ENCODE measurements at regions not wholly inside any gene's neighbourhood (a gene's known extent, or its start where the extent isn't known, plus 50 kb on each side); places are given as distances from the start of the nearest gene placed in this dataset.
"Not testable (repeated sequence)": the region's sequence is repeated elsewhere in the genome, so short reads cannot be mapped to it uniquely, and the experiment has no call there.

DNA sequence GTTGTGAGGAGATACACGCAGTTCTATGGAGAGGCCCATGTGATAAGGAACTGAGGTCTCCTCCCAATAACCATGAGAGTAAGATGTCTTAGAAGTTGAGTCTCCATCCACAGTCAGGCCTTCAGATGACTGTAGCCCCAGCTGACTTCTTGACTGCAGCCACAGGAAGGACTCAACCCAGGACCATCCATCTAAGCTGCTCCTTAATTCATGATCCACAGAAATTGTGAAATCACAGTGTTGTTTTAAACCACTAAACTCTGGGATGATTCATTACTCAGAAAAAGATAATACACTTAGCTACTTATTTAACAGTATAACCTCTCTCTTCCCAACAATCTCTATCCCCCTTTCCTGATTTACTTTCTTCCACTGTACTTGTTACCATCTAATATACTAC is 173.3 kb downstream of the ALDH1A2 start:
- no peaks in the 10 kb centered on the region for H3K79me2 ChIP-seq (ENCODE audit: insufficient read depth, low read length)
- no peaks in the 10 kb centered on the region for H3K36me3 ChIP-seq (ENCODE audit: insufficient read depth, low read length)
- TF ChIP-seq, protein P1, sequence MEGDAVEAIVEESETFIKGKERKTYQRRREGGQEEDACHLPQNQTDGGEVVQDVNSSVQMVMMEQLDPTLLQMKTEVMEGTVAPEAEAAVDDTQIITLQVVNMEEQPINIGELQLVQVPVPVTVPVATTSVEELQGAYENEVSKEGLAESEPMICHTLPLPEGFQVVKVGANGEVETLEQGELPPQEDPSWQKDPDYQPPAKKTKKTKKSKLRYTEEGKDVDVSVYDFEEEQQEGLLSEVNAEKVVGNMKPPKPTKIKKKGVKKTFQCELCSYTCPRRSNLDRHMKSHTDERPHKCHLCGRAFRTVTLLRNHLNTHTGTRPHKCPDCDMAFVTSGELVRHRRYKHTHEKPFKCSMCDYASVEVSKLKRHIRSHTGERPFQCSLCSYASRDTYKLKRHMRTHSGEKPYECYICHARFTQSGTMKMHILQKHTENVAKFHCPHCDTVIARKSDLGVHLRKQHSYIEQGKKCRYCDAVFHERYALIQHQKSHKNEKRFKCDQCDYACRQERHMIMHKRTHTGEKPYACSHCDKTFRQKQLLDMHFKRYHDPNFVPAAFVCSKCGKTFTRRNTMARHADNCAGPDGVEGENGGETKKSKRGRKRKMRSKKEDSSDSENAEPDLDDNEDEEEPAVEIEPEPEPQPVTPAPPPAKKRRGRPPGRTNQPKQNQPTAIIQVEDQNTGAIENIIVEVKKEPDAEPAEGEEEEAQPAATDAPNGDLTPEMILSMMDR (IDR thresholded peaks at IDR 0.05; ENCODE audit: extremely low read depth, low read depth, low read length) = no peak
- H4K20me1 ChIP-seq (ENCODE audit: insufficient read depth, low read length) = no peaks in the 10 kb centered on the region
- H3K27ac ChIP-seq (ENCODE audit: low read depth, low read length) = no peak overlapping the region
- H2AFZ ChIP-seq (ENCODE audit: low read length) = no peak overlapping the region
- H3K4me1 ChIP-seq (ENCODE audit: insufficient read depth, low read length) = no peaks in the 10 kb centered on the region
- no peaks in the 10 kb centered on the region for H3K27me3 ChIP-seq (ENCODE audit: insufficient read depth, low read length)
- no peak overlapping the region for H3K4me2 ChIP-seq (ENCODE audit: insufficient read depth, low read length)
- DNase-seq (ENCODE audit: insufficient read length, low spot score, missing footprints) = no peak
- no peak overlapping the region for H3K4me3 ChIP-seq (ENCODE audit: insufficient read depth, low read length)
- H3K9me3 ChIP-seq (ENCODE audit: low read depth, low read length) = no peaks in the 10 kb centered on the region

DNA sequence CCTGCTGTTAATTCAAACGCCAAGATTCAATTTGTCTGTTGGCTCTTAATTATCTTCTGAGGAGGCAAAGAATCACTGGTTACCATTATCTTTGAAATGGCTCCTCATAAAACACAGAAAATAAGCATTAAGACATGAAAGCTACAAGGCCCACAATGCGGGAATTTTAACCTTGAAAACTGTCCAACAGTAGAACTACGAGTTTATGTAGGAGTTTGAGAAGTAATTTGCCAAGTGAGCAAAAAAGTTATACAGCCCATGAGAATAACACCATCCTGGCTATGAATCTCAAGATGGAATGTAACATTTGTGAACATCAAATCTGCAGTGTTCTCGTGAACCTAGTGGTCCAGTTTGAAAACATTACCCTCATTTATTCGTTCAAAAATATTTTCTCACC is 172.5 kb downstream of the ALDH1A2 start:
- H3K79me2 ChIP-seq (ENCODE audit: insufficient read depth, low read length) = no peaks in the 10 kb centered on the region
- no peak for DNase-seq (ENCODE audit: insufficient read length, low spot score, missing footprints)
- H3K36me3 ChIP-seq (ENCODE audit: insufficient read depth, low read length) = no peaks in the 10 kb centered on the region
- no peaks in the 10 kb centered on the region for H3K4me1 ChIP-seq (ENCODE audit: insufficient read depth, low read length)
- no peaks in the 10 kb centered on the region for H4K20me1 ChIP-seq (ENCODE audit: insufficient read depth, low read length)
- H3K9me3 ChIP-seq (ENCODE audit: low read depth, low read length) = no peaks in the 10 kb centered on the region
- no peak overlapping the region for H3K27ac ChIP-seq (ENCODE audit: low read depth, low read length)
- no peak overlapping the region for H2AFZ ChIP-seq (ENCODE audit: low read length)
- no peaks in the 10 kb centered on the region for H3K27me3 ChIP-seq (ENCODE audit: insufficient read depth, low read length)
- no peak overlapping the region for H3K4me3 ChIP-seq (ENCODE audit: insufficient read depth, low read length)
- no peak overlapping the region for H3K4me2 ChIP-seq (ENCODE audit: insufficient read depth, low read length)
- TF ChIP-seq, protein P1 (IDR thresholded peaks at IDR 0.05; ENCODE audit: extremely low read depth, low read depth, low read length) = no peak

DNA sequence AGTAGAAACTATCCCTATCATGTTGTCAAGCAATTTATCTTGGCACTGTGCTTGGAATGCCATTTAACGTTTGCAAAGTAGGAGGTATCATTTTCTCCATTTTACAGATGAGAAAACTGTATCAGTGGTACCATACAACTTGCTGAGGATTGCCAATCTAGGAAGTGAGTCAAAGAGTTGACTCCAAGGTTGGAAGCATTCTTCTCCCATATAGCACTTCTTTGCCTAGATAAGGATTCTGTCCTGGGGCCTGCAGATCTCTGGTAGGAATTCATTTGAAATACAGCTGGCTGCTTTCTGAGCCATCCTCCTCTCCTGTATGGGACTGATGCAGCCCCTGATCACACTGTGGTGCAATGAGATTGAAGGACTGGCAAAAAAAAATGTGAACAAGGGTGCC is 170.2 kb downstream of the ALDH1A2 start:
- no peak overlapping the region for H3K27ac ChIP-seq (ENCODE audit: low read depth, low read length)
- no peaks in the 10 kb centered on the region for H3K79me2 ChIP-seq (ENCODE audit: insufficient read depth, low read length)
- no peak for DNase-seq (ENCODE audit: insufficient read length, low spot score, missing footprints)
- H3K4me2 ChIP-seq (ENCODE audit: insufficient read depth, low read length) = no peak overlapping the region
- H3K9me3 ChIP-seq (ENCODE audit: low read depth, low read length) = no peaks in the 10 kb centered on the region
- no peaks in the 10 kb centered on the region for H3K36me3 ChIP-seq (ENCODE audit: insufficient read depth, low read length)
- no peaks in the 10 kb centered on the region for H3K27me3 ChIP-seq (ENCODE audit: insufficient read depth, low read length)
- H4K20me1 ChIP-seq (ENCODE audit: insufficient read depth, low read length) = no peaks in the 10 kb centered on the region
- no peaks in the 10 kb centered on the region for H3K4me1 ChIP-seq (ENCODE audit: insufficient read depth, low read length)
- TF ChIP-seq, protein P1 (IDR thresholded peaks at IDR 0.05; ENCODE audit: extremely low read depth, low read depth, low read length) = no peak
- no peak overlapping the region for H2AFZ ChIP-seq (ENCODE audit: low read length)
- H3K4me3 ChIP-seq (ENCODE audit: insufficient read depth, low read length) = no peak overlapping the region

DNA sequence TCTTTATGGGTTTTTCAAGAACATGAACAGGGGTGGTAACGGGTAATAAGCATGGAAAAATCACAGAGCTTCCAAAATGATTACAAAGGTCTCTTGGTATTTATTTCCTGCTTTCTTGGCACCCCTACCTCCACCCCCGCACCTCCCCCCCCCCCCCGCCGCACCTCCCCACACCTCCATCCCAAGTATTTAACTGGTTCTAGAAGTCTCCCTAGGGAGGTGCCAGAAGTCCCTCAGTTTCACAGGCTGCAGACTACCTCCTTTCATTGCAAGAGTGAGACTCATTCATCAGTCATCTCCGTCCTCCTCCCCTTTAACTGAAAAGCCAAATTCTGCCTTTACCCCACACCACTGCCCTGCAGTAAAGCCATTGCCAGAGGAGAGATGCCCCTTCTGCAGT is 169.4 kb downstream of the ALDH1A2 start:
- H3K27me3 ChIP-seq (ENCODE audit: insufficient read depth, low read length) = no peaks in the 10 kb centered on the region
- no peaks in the 10 kb centered on the region for H3K9me3 ChIP-seq (ENCODE audit: low read depth, low read length)
- no peak overlapping the region for H3K4me3 ChIP-seq (ENCODE audit: insufficient read depth, low read length)
- no peaks in the 10 kb centered on the region for H3K4me1 ChIP-seq (ENCODE audit: insufficient read depth, low read length)
- DNase-seq (ENCODE audit: insufficient read length, low spot score, missing footprints) = no peak
- no peaks in the 10 kb centered on the region for H3K36me3 ChIP-seq (ENCODE audit: insufficient read depth, low read length)
- H3K79me2 ChIP-seq (ENCODE audit: insufficient read depth, low read length) = no peaks in the 10 kb centered on the region
- H2AFZ ChIP-seq (ENCODE audit: low read length) = no peak overlapping the region
- H3K4me2 ChIP-seq (ENCODE audit: insufficient read depth, low read length) = no peak overlapping the region
- H4K20me1 ChIP-seq (ENCODE audit: insufficient read depth, low read length) = no peaks in the 10 kb centered on the region
- TF ChIP-seq, protein P1 (IDR thresholded peaks at IDR 0.05; ENCODE audit: extremely low read depth, low read depth, low read length) = no peak
- H3K27ac ChIP-seq (ENCODE audit: low read depth, low read length) = no peak overlapping the region

DNA sequence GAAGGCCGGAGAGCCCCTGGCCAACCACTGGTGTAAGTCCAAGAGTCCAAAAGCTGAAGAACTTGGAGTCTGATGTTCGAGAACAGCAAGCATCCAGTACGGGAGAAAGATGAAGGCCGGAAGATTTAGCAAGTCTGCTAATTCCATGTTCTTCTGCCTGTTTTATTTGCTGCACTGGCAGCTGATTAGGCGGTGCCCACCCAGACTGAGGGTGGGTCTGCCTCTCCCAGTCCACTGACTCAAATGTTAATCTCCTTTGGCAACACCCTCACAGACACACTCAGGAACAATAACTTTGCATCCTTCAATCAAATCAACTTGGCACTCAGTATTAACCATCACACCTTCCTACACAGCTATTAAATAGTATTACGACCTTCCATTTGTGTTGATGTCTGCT is 168.6 kb downstream of the ALDH1A2 start:
- not testable (repeated sequence) for H3K4me3 ChIP-seq (ENCODE audit: insufficient read depth, low read length); DNase-seq (ENCODE audit: insufficient read length, low spot score, missing footprints); H3K4me1 ChIP-seq (ENCODE audit: insufficient read depth, low read length); H3K27me3 ChIP-seq (ENCODE audit: insufficient read depth, low read length); H3K36me3 ChIP-seq (ENCODE audit: insufficient read depth, low read length); H3K27ac ChIP-seq (ENCODE audit: low read depth, low read length); H3K4me2 ChIP-seq (ENCODE audit: insufficient read depth, low read length); H2AFZ ChIP-seq (ENCODE audit: low read length); H4K20me1 ChIP-seq (ENCODE audit: insufficient read depth, low read length); H3K9me3 ChIP-seq (ENCODE audit: low read depth, low read length); H3K79me2 ChIP-seq (ENCODE audit: insufficient read depth, low read length)

All from osteoblast (primary cell).